Spleen (tissue), 11 donors: ENCODE measurements at regions not wholly inside any gene's neighbourhood (a gene's known extent, or its start where the extent isn't known, plus 50 kb on each side); places are given as distances from the start of the nearest gene placed in this dataset.

Experiments used
- DNase-seq: peaks from one replicate; pipeline ENCODE4 v3.0.0-alpha.2; 2020
- H3K27ac ChIP-seq, 8 donors: fragments of 200-600 bp; sonication (generic) in 7 of 8; 1 replicate in 4 of 8; 2 replicates in 4 of 8; pipeline versions ENCODE4 v1.5.0 to v1.8.0; 2016 to 2021; ENCODE audit warnings: inconsistent platforms in 4 of 8, mild to moderate bottlenecking in 4 of 8, moderate library complexity in 1 of 8
- H3K27me3 ChIP-seq, 7 donors: fragments of 200-600 bp; sonication (generic) in 6 of 7; replicated peaks in 1 of 7; 1 replicate in 4 of 7; 2 replicates in 3 of 7; pipeline versions ENCODE4 v1.5.0 to v1.8.0; 2016 to 2021; ENCODE audit warnings: inconsistent platforms in 3 of 7, mild to moderate bottlenecking in 1 of 7
- H3K36me3 ChIP-seq, 6 donors: fragments of 200-600 bp; sonication (generic) in 5 of 6; 1 replicate in 4 of 6; 2 replicates in 2 of 6; pipeline versions ENCODE4 v1.5.0 to v1.8.0; 2016 to 2021; ENCODE audit warnings: inconsistent platforms in 2 of 6
- H3K4me1 ChIP-seq, 6 donors: fragments of 200-600 bp; sonication (generic) in 5 of 6; 1 replicate in 3 of 6; 2 replicates in 3 of 6; pipeline versions ENCODE4 v1.5.0 to v1.8.0; 2016 to 2021; ENCODE audit warnings: inconsistent platforms in 3 of 6
- H3K4me3 ChIP-seq, 8 donors: fragments of 200-600 bp; sonication (generic) in 7 of 8; 1 replicate in 4 of 8; 2 replicates in 4 of 8; pipeline versions ENCODE4 v1.5.0 to v1.8.0; 2016 to 2021; ENCODE audit warnings: inconsistent platforms in 4 of 8, mild to moderate bottlenecking in 4 of 8, moderate library complexity in 2 of 8
- H3K9me3 ChIP-seq, 8 donors: fragments of 200-600 bp; sonication (generic) in 7 of 8; 1 replicate in 4 of 8; 2 replicates in 4 of 8; pipeline versions ENCODE4 v1.5.0 to v1.8.0; 2016 to 2021; ENCODE audit warnings: inconsistent platforms in 4 of 8
- POLR2A ChIP-seq, 3 donors: fragments of 450-650 bp; IDR thresholded peaks; one replicate each; pipeline ENCODE4 v1.5.1; 2017; ENCODE audit warnings: antibody characterized with exemption in 3 of 3, mild to moderate bottlenecking in 1 of 3
- POLR2AphosphoS5 ChIP-seq, 3 donors: sonication (generic); formaldehyde crosslinking; IDR thresholded peaks; one replicate each; pipeline ENCODE4 v1.5.1; 2017; ENCODE audit warnings: antibody characterized with exemption in 3 of 3
- whole genome bisulfite sequencing, 5 donors: extraction: QIAGEN DNeasy Blood & Tissue Kit in 3 of 5; methylation state at CpG; one replicate each; pipeline versions ENCODE4 v1.1.5 to v1.1.7; 2013 to 2018; 5-methylcytosine and 5-hydroxymethylcytosine counted together
- intact Hi-C: fragments of 100-400 bp; cut with DNase I; formaldehyde crosslinking; loops from one replicate; pipeline ENCODE4 v1.15.0; 2023; ENCODE audit warnings: low total_unique reads
- TF ChIP-seq, protein P1 (sequence below), 11 experiments: fragments of 200-600 bp in 7 of 11; fragments of 450-650 bp in 4 of 11; sonication (generic) in 4 of 11; IDR thresholded peaks in 8 of 11; conservative IDR thresholded peaks in 3 of 11; 1 replicate in 7 of 11; 2 replicates in 4 of 11; pipeline versions ENCODE4 v1.4.0 to v1.8.0; 2016 to 2021; ENCODE audit warnings: antibody characterized with exemption in 11 of 11, inconsistent platforms in 4 of 11, mild to moderate bottlenecking in 1 of 11
- donor health status: healthy with polysubstance abuse.
- donor health status: DM: no; HTN: no; CAD: no; lungs with moderate emphysema.
- donor health status: DM: no; HTN: no; CAD: no.
- donor health status: Bipolar disorder and iron deficiency.
- donor health status: healthy.
- donor health status: DM: no; HTN: no; CAD: no.
- donor health status: DM: yes; HTN: yes; CAD: no.

DNA sequence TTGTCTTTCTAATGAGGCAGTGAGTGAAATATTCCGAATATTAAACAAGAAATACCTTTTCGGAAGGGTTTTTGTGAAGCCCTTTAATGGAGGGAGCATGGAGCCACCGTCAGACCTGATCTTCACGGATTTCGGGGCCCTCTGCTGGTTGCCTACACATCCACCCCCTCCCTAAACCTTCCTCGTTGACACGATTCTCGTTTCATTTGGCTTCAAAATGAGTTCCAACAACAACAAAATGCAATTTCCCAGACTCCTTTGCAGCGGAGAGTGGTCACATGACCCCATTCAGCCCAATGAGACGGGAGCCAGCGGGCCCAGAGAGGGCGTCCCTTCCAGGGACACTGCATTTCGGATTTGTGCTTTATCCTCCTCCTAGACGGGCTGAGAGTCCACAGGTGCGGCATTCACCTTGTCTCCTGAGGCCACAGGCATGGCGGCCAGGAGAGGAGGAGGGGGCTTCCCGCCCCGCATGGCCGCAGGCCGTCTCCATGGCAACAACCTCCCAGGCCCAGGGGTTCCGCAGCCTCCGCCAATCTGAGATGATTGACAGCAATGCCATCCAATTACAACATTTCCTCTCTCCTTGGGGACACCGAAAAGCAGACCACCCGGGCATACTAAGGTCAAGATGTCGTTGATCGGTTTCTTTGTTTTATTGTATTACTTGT is 259.8 kb downstream of the C16orf95 start:
- H3K36me3 ChIP-seq: no peaks in the 10 kb centered on the region
- H3K4me3 ChIP-seq: no peak overlapping the region
- peaks cover 0 to 65% (median 13%) of the 10 kb centered on the region in 7 donors for H3K27me3 ChIP-seq
- intact Hi-C loops: no loop called here
- no peak for DNase-seq
- WGBS, 5 donors: 88 to 95% (median 92%) methylated on average over 26 of the region's 26 CpGs
- TF ChIP-seq POLR2A (IDR thresholded peaks at IDR 0.05) (no peak), POLR2AphosphoS5 (IDR thresholded peaks at IDR 0.05) (no peak)
- TF ChIP-seq, protein P1, sequence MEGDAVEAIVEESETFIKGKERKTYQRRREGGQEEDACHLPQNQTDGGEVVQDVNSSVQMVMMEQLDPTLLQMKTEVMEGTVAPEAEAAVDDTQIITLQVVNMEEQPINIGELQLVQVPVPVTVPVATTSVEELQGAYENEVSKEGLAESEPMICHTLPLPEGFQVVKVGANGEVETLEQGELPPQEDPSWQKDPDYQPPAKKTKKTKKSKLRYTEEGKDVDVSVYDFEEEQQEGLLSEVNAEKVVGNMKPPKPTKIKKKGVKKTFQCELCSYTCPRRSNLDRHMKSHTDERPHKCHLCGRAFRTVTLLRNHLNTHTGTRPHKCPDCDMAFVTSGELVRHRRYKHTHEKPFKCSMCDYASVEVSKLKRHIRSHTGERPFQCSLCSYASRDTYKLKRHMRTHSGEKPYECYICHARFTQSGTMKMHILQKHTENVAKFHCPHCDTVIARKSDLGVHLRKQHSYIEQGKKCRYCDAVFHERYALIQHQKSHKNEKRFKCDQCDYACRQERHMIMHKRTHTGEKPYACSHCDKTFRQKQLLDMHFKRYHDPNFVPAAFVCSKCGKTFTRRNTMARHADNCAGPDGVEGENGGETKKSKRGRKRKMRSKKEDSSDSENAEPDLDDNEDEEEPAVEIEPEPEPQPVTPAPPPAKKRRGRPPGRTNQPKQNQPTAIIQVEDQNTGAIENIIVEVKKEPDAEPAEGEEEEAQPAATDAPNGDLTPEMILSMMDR (IDR thresholded peaks at IDR 0.05 in 8 of 11, conservative IDR thresholded peaks at IDR 0.05 in 3 of 11): no peak
- no peak overlapping the region for H3K27ac ChIP-seq
- peaks cover 0 to 26% (median 9%) of the 10 kb centered on the region in 6 donors for H3K4me1 ChIP-seq
- H3K9me3 ChIP-seq: peaks cover 0 to 15% (median 0%) of the 10 kb centered on the region in 8 donors

DNA sequence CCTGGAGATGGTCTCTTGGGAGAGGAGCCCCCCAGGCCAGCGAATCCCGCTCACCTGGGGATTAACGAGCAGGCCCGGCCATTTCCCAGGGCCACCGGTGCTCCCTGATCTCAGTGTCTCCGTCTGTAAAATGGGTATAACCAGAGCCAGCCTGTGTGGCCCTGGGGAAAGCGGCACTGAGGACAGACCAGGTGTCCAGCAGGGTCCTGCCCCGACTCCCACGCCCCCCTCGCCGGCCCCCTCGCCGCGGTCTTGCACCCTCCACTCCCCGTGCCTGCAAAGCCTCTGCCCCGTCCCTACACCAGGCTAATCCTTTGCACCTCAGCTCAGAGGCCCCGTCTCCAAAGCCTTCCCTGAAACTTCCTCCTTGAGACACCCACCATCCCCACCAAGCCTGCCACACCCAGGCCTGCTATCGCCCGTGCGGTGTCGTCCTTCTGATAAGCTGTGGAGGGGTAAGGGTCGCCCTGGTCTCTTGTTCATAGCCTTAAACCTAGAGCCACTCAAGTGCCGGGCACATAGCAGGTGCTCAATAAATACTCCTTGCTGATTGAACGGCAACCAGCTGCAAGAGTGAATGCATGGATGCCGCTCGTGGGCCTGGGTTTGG is 259.1 kb downstream of the C16orf95 start:
- H3K4me1 ChIP-seq: peaks cover 0 to 32% (median 14%) of the 10 kb centered on the region in 6 donors
- intact Hi-C loops: no loop called here
- peaks cover 0 to 66% (median 12%) of the 10 kb centered on the region in 7 donors for H3K27me3 ChIP-seq
- no peak overlapping the region for H3K4me3 ChIP-seq
- H3K9me3 ChIP-seq: peaks cover 0 to 15% (median 0%) of the 10 kb centered on the region in 8 donors
- no peak overlapping the region for H3K27ac ChIP-seq
- 90 to 95% (median 92%) methylated on average over 26 of the region's 26 CpGs for WGBS, 5 donors
- TF ChIP-seq, protein P1 (IDR thresholded peaks at IDR 0.05 in 8 of 11, conservative IDR thresholded peaks at IDR 0.05 in 3 of 11): no peak
- no peak for TF ChIP-seq POLR2AphosphoS5 (IDR thresholded peaks at IDR 0.05)
- no peak for TF ChIP-seq POLR2A (IDR thresholded peaks at IDR 0.05)
- no peaks in the 10 kb centered on the region for H3K36me3 ChIP-seq
- DNase-seq: no peak

DNA sequence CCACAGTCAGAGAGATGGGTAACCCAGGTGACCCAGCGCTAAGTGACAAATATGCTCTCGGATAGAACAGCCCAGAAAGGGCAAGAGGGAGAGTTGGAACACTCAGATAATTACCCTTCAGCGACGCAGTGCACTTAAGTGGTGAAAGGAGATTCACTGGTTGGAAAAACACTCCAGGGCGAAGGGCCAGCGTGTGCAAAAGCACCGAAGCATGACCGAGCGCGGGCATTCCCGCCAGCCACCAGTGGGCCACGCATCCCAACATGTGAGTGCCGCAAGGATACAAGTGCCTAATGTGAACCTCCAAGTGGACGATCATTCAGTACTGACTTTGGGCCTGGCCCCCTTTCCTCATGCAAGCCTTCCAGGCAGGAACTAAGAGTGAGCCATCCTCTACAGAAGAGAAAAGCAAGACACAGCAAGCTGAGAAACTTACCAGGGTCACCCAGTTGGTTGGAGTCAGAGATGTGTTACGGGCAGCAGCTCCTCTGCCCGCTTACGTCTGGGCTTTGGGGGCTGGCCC is 258.4 kb downstream of the C16orf95 start:
- Histone ChIP-seq H3K27ac (no peak overlapping the region), H3K4me3 (no peak overlapping the region), H3K36me3 (no peaks in the 10 kb centered on the region), H3K9me3 (peaks cover 0 to 8% (median 0%) of the 10 kb centered on the region in 8 donors), H3K4me1 (peaks cover 0 to 26% (median 12%) of the 10 kb centered on the region in 6 donors), H3K27me3 (peaks cover 0 to 66% (median 6%) of the 10 kb centered on the region in 7 donors)
- TF ChIP-seq POLR2AphosphoS5 (IDR thresholded peaks at IDR 0.05): no peak
- no peak for TF ChIP-seq POLR2A (IDR thresholded peaks at IDR 0.05)
- TF ChIP-seq, protein P1 (IDR thresholded peaks at IDR 0.05 in 8 of 11, conservative IDR thresholded peaks at IDR 0.05 in 3 of 11): no peak
- intact Hi-C loops: no loop called here
- no peak for DNase-seq
- 94 to 96% (median 95%) methylated on average over 13 to 17 of the region's 17 CpGs for WGBS, 5 donors
